ENCODE measurements at regions not wholly inside any gene's neighbourhood (a gene's known extent, or its start where the extent isn't known, plus 50 kb on each side); places are given as distances from the start of the nearest gene placed in this dataset.

DNA sequence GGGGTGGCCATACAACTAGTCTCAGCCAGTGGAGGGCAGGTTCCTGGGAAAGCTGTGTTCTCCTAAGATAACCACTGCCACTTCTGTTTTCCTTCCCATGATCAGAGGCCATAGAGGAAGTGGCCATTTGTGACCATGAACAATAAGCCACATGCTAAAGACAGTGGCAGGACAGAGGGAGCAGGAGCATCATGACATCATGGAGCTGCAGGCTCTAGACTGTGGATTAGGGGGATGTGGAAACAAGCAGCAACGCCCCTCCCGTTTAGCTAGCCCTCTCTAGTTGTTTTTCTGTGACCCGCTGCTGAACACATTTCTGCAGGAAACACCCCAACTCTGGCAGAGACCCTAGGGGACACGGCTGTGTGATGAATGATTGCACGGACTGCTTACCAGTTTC, 195.0 kb upstream of the NECTIN1 start:
- no peak for TF ChIP-seq CREB3 (tag; conservative IDR thresholded peaks at IDR 0.05; ENCODE audit: low read depth)
- TF ChIP-seq CTCF (IDR thresholded peaks at IDR 0.05 in 2 of 3, conservative IDR thresholded peaks at IDR 0.05 in 1 of 3; ENCODE audit: insufficient read depth in 2 of 3, low read depth in 1 of 3, low read length in 3 of 3): no peak
- TF ChIP-seq SMAD4 (CRISPR knock-in tag; conservative IDR thresholded peaks at IDR 0.05): no peak
- TF ChIP-seq ETS1 (conservative IDR thresholded peaks at IDR 0.05; ENCODE audit: control insufficient read depth, low read depth, low read length): no peak
- no peak for TF ChIP-seq RFX5 (IDR thresholded peaks at IDR 0.05; ENCODE audit: low read depth, low read length)
- TF ChIP-seq RCOR1 (IDR thresholded peaks at IDR 0.05; ENCODE audit: borderline replicate concordance in 1 of 2, low read depth in 2 of 2, low read length in 2 of 2): no peak
- no peak for TF ChIP-seq ZNF740 (CRISPR knock-in tag; IDR thresholded peaks at IDR 0.05)
- TF ChIP-seq ZNF740 (tag; IDR thresholded peaks at IDR 0.05): no peak
- TF ChIP-seq ZNF165 (CRISPR knock-in tag; IDR thresholded peaks at IDR 0.05; ENCODE audit: borderline replicate concordance): no peak
- TF ChIP-seq RBFOX2 (IDR thresholded peaks at IDR 0.05; ENCODE audit: low read depth, low read length): no peak
- no peak for TF ChIP-seq NUFIP1 (IDR thresholded peaks at IDR 0.05; ENCODE audit: partially characterized antibody)
- no peak for TF ChIP-seq TCF7L2 (IDR thresholded peaks at IDR 0.05; ENCODE audit: low read depth, low read length)
- no peak for TF ChIP-seq ZNF668 (CRISPR knock-in tag; IDR thresholded peaks at IDR 0.05)
- no peak for TF ChIP-seq FOXJ3 (CRISPR knock-in tag; IDR thresholded peaks at IDR 0.05)
- no peak for TF ChIP-seq ZNF274 (IDR thresholded peaks at IDR 0.05; ENCODE audit: borderline replicate concordance, low read depth, low read length)

All from K562 (cell line).